ENCODE measurements at regions not wholly inside any gene's neighbourhood (a gene's known extent, or its start where the extent isn't known, plus 50 kb on each side); places are given as distances from the start of the nearest gene placed in this dataset.

DNA sequence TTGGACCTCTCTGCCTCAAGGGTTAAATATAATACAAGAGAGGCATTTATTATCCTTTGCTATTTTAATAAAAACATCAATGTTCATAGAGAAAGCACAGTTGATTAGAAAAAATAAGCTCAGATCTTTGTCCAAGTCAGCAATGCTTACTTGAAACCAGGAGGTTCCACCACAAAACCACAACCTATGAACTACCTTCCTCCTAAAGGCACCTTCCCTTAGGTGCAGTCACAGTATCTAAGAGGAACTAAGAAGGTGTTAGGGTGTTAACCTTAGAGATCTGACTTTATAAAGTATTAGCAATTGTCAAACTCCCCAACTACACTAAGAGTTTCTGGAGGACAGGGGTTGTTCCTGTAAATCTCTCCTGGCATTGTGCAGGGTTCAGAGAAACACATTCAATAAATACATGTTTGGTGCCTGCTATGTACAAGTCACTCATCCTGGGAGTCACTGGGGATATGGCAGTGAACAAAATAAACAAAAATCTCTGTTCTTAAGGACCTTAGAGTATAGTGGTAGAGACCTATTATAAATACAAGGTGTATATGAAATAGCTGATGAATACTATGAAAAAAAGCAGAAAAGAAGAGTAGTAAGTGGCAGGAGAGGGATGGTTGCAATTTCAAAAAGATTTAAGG is 208.6 kb downstream of the NFKBIZ start:
- H3K27me3 ChIP-seq (ENCODE audit: control insufficient read depth, insufficient read depth, low read length), result no peaks in the 10 kb centered on the region
- no peak overlapping the region for H3K9ac ChIP-seq (ENCODE audit: insufficient read depth, low read length)
- no peak for TF ChIP-seq EZH2 (IDR thresholded peaks at IDR 0.05; ENCODE audit: low read length, missing control alignments)
- no peak for TF ChIP-seq CTCF (conservative IDR thresholded peaks at IDR 0.05 in 1 of 2, IDR thresholded peaks at IDR 0.05 in 1 of 2; ENCODE audit: low read depth in 1 of 2, low read length in 2 of 2)
- H2AFZ ChIP-seq (ENCODE audit: low read length), result no peak overlapping the region
- H3K79me2 ChIP-seq (ENCODE audit: control insufficient read depth, insufficient read depth, low read length), result no peaks in the 10 kb centered on the region
- no peaks in the 10 kb centered on the region for H3K9me3 ChIP-seq (ENCODE audit: control insufficient read depth, insufficient read depth, low read depth, low read length)
- no peaks in the 10 kb centered on the region for H3K36me3 ChIP-seq (ENCODE audit: control insufficient read depth, insufficient read depth, low read length)
- DNase-seq (ENCODE audit: low read depth in 2 of 2), result no peak
- H3K4me3 ChIP-seq (replicated peaks in 1 of 4; ENCODE audit: control extremely low read depth in 1 of 4, insufficient read depth in 1 of 4, low read depth in 3 of 4, low read length in 4 of 4), result no peak overlapping the region
- peaks cover 2% of the 10 kb centered on the region for H3K4me1 ChIP-seq (ENCODE audit: control insufficient read depth, extremely low read depth, insufficient read depth, low read length)
- H3K4me2 ChIP-seq (ENCODE audit: extremely low read depth, insufficient read depth, low read length), result no peak overlapping the region
- no peaks in the 10 kb centered on the region for H4K20me1 ChIP-seq (ENCODE audit: control insufficient read depth, extremely low read depth, insufficient read depth, low read length)
- no peak overlapping the region for H3K27ac ChIP-seq (ENCODE audit: insufficient read depth, low read length)

GRCh38 chr3:102059145-102059943 is 210.0 kb downstream of the NFKBIZ start:
- no peak for DNase-seq (ENCODE audit: low read depth in 2 of 2)
- TF ChIP-seq EZH2 (IDR thresholded peaks at IDR 0.05; ENCODE audit: low read length, missing control alignments) (no peak), CTCF (conservative IDR thresholded peaks at IDR 0.05 in 1 of 2, IDR thresholded peaks at IDR 0.05 in 1 of 2; ENCODE audit: low read depth in 1 of 2, low read length in 2 of 2) (no peak)
- H3K79me2 ChIP-seq (ENCODE audit: control insufficient read depth, insufficient read depth, low read length), result no peaks in the 10 kb centered on the region
- H3K4me3 ChIP-seq (replicated peaks in 1 of 4; ENCODE audit: control extremely low read depth in 1 of 4, insufficient read depth in 1 of 4, low read depth in 3 of 4, low read length in 4 of 4), result no peak overlapping the region
- no peaks in the 10 kb centered on the region for H4K20me1 ChIP-seq (ENCODE audit: control insufficient read depth, extremely low read depth, insufficient read depth, low read length)
- H3K4me2 ChIP-seq (ENCODE audit: extremely low read depth, insufficient read depth, low read length), result no peak overlapping the region
- no peak overlapping the region for H2AFZ ChIP-seq (ENCODE audit: low read length)
- no peaks in the 10 kb centered on the region for H3K9me3 ChIP-seq (ENCODE audit: control insufficient read depth, insufficient read depth, low read depth, low read length)
- no peak overlapping the region for H3K9ac ChIP-seq (ENCODE audit: insufficient read depth, low read length)
- H3K36me3 ChIP-seq (ENCODE audit: control insufficient read depth, insufficient read depth, low read length), result no peaks in the 10 kb centered on the region
- H3K27ac ChIP-seq (ENCODE audit: insufficient read depth, low read length), result no peak overlapping the region
- no peaks in the 10 kb centered on the region for H3K4me1 ChIP-seq (ENCODE audit: control insufficient read depth, extremely low read depth, insufficient read depth, low read length)
- H3K27me3 ChIP-seq (ENCODE audit: control insufficient read depth, insufficient read depth, low read length), result no peaks in the 10 kb centered on the region

DNA sequence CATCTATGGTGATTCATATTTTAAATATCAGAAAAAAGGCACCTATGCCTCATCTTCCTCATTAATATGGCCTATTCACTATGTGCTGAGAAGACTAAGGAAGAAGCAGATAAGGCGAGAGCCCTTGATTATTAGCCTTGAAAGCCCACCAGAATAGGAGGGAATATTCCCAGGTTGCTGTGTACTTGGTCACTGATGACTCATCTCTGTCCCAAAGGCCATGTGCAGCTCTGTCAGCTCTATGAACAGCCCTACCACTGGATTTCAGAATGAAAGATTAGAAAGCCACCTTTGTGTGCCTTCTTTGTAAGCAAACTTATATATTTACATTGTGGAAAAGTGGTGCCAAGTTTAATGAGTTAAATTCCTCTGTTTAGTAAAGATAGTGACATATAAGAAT is 211.5 kb downstream of the NFKBIZ start:
- no peaks in the 10 kb centered on the region for H3K36me3 ChIP-seq (ENCODE audit: control insufficient read depth, insufficient read depth, low read length)
- H3K9ac ChIP-seq (ENCODE audit: insufficient read depth, low read length), result no peak overlapping the region
- no peak overlapping the region for H2AFZ ChIP-seq (ENCODE audit: low read length)
- H3K4me3 ChIP-seq (replicated peaks in 1 of 4; ENCODE audit: control extremely low read depth in 1 of 4, insufficient read depth in 1 of 4, low read depth in 3 of 4, low read length in 4 of 4), result no peak overlapping the region
- no peak overlapping the region for H3K4me2 ChIP-seq (ENCODE audit: extremely low read depth, insufficient read depth, low read length)
- H3K4me1 ChIP-seq (ENCODE audit: control insufficient read depth, extremely low read depth, insufficient read depth, low read length), result no peaks in the 10 kb centered on the region
- no peaks in the 10 kb centered on the region for H3K9me3 ChIP-seq (ENCODE audit: control insufficient read depth, insufficient read depth, low read depth, low read length)
- H4K20me1 ChIP-seq (ENCODE audit: control insufficient read depth, extremely low read depth, insufficient read depth, low read length), result no peaks in the 10 kb centered on the region
- no peak for DNase-seq (ENCODE audit: low read depth in 2 of 2)
- no peak overlapping the region for H3K27ac ChIP-seq (ENCODE audit: insufficient read depth, low read length)
- H3K79me2 ChIP-seq (ENCODE audit: control insufficient read depth, insufficient read depth, low read length), result no peaks in the 10 kb centered on the region
- TF ChIP-seq EZH2 (IDR thresholded peaks at IDR 0.05; ENCODE audit: low read length, missing control alignments) (no peak), CTCF (conservative IDR thresholded peaks at IDR 0.05 in 1 of 2, IDR thresholded peaks at IDR 0.05 in 1 of 2; ENCODE audit: low read depth in 1 of 2, low read length in 2 of 2) (no peak)
- H3K27me3 ChIP-seq (ENCODE audit: control insufficient read depth, insufficient read depth, low read length), result no peaks in the 10 kb centered on the region

All from fibroblast of lung (primary cell).